Daoy (cell line): ENCODE measurements at regions not wholly inside any gene's neighbourhood (a gene's known extent, or its start where the extent isn't known, plus 50 kb on each side); places are given as distances from the start of the nearest gene placed in this dataset.

Source experiments
- DNase-seq: peaks from one replicate; pipeline ENCODE4 v3.0.0-alpha.2; 2015; ENCODE audit warnings: low read depth

GRCh38 chr21:28751176-28751575, 241.5 kb downstream of the LTN1 start:
- DNase-seq: no peak

GRCh38 chr21:28750565-28750964, 242.1 kb downstream of the LTN1 start:
- no peak for DNase-seq

GRCh38 chr21:28749536-28749935, 243.1 kb downstream of the LTN1 start:
- DNase-seq: no peak

- DNase-seq: no peak
These were observed 245.2 kb downstream of the LTN1 start for GRCh38 chr21:28747464-28747863.

GRCh38 chr21:28746166-28746565, 246.5 kb downstream of the LTN1 start:
- DNase-seq: no peak

GRCh38 chr21:28745131-28746016, 247.3 kb downstream of the LTN1 start:
- DNase-seq: peak; percentile 61

- no peak for DNase-seq
These were observed 249.0 kb downstream of the LTN1 start for GRCh38 chr21:28743723-28744122.

- no peak for DNase-seq
These were observed 250.2 kb downstream of the LTN1 start for GRCh38 chr21:28742527-28742926.

- no peak for DNase-seq
These were observed 252.6 kb downstream of the LTN1 start for GRCh38 chr21:28740125-28740524.

- no peak for DNase-seq
These were observed 253.8 kb downstream of the LTN1 start for GRCh38 chr21:28738882-28739281.

GRCh38 chr21:28738420-28738704, 254.3 kb downstream of the LTN1 start:
- no peak for DNase-seq

GRCh38 chr21:28737674-28738419, 254.8 kb downstream of the LTN1 start:
- DNase-seq: no peak

- DNase-seq: no peak
These were observed 258.0 kb downstream of the LTN1 start for GRCh38 chr21:28734522-28735175.

GRCh38 chr21:28731700-28732321, 260.9 kb downstream of the LTN1 start:
- DNase-seq: no peak

GRCh38 chr21:28729887-28730286, 262.8 kb downstream of the LTN1 start:
- DNase-seq: no peak

GRCh38 chr21:28727809-28728208, 264.9 kb downstream of the LTN1 start:
- DNase-seq: no peak

GRCh38 chr21:28725396-28725795, 267.3 kb downstream of the LTN1 start:
- DNase-seq: no peak

- no peak for DNase-seq
These were observed 269.0 kb downstream of the LTN1 start for GRCh38 chr21:28723646-28724045.

GRCh38 chr21:28719723-28720122, 273.0 kb downstream of the LTN1 start:
- no peak for DNase-seq

GRCh38 chr21:28714777-28715464, 277.8 kb downstream of the LTN1 start:
- DNase-seq: no peak

GRCh38 chr21:28712411-28712810, 280.3 kb downstream of the LTN1 start:
- no peak for DNase-seq

GRCh38 chr21:28705616-28706015, 287.1 kb downstream of the LTN1 start:
- DNase-seq: no peak
